GM13976 (cell line): ENCODE measurements at regions not wholly inside any gene's neighbourhood (a gene's known extent, or its start where the extent isn't known, plus 50 kb on each side); places are given as distances from the start of the nearest gene placed in this dataset.
"Not testable (repeated sequence)": the region's sequence is repeated elsewhere in the genome, so short reads cannot be mapped to it uniquely, and the experiment has no call there.

Experiments used
- DNase-seq: peaks from one replicate; pipeline ENCODE4 v3.0.0; 2012; ENCODE audit warnings: low spot score
- in situ Hi-C: fragments of 300-500 bp; cut with MboI; formaldehyde crosslinking; loops from one replicate; pipeline ENCODE4 v1.12.0; 2022; ENCODE audit warnings: low sequenced_read_pairs, mixed read lengths, inconsistent platforms; ENCODE audit not compliant: unreplicated experiment
- TF ChIP-seq, protein P1 (sequence below): IDR thresholded peaks from 2 replicates; pipeline ENCODE4 v1.5.1; 2012; ENCODE audit warnings: borderline replicate concordance, mild to moderate bottlenecking; ENCODE audit not compliant: insufficient read depth; ENCODE audit errors: extremely low read depth, missing control alignments, control extremely low read depth

DNA sequence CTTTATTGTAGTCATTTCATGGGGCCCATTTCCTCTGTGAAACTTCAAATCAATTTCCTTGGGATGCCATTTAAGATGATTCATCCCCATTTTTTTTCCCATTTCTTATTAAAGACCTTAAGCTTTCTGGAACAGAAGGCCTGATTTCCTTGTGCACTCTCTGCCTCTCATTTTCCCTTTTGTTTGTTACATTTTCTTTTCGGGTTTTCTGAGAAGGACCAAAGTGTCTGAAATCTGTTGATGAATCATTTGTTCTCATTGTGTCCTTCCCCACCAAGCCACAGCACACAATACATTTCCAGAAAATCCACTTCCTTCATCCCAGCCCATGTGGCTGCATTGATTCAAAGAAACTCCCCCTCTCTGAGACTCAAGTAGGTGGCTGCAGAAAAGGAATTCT lies 372.4 kb downstream of the SFMBT2 start:
- TF ChIP-seq, protein P1, sequence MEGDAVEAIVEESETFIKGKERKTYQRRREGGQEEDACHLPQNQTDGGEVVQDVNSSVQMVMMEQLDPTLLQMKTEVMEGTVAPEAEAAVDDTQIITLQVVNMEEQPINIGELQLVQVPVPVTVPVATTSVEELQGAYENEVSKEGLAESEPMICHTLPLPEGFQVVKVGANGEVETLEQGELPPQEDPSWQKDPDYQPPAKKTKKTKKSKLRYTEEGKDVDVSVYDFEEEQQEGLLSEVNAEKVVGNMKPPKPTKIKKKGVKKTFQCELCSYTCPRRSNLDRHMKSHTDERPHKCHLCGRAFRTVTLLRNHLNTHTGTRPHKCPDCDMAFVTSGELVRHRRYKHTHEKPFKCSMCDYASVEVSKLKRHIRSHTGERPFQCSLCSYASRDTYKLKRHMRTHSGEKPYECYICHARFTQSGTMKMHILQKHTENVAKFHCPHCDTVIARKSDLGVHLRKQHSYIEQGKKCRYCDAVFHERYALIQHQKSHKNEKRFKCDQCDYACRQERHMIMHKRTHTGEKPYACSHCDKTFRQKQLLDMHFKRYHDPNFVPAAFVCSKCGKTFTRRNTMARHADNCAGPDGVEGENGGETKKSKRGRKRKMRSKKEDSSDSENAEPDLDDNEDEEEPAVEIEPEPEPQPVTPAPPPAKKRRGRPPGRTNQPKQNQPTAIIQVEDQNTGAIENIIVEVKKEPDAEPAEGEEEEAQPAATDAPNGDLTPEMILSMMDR = no peak
- in situ Hi-C loops = no loop called here
- DNase-seq = no peak

DNA sequence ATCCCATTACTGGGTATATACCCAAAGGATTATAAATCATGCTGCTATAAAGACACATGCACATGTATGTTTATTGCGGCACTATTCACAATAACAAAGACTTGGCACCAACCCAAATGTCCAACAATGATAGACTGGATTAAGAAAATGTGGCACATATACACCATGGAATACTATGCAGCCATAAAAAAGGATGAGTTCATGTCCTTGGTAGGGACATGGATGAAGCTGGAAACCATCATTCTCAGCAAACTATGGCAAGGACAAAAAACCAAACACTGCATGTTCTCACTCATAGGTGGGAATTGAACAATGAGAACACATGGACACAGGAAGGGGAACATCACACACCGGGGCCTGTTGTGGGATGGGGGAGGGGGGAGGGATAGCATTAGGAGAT lies 373.4 kb downstream of the SFMBT2 start:
- in situ Hi-C loops, DNase-seq: not testable (repeated sequence)

DNA sequence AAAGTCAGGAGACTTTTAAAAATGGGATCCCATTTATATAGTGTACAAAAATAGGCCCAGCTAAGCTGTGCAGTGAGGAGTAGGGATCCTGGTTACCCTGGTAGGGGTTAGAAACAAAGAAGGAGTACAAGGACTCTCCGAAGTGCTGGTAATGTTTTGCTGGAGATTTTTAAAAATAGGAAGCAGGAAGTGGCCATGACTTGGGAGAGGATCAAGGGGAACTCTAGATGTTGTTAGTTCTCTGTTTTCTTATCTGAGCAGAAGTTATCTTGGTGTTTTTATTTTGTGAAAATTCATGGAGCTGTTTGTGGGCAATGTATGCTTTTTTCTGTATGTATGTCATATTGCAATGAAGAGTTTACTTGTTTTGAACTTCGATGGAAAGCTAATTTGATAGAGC lies 373.9 kb downstream of the SFMBT2 start:
- TF ChIP-seq, protein P1 = no peak
- in situ Hi-C loops = no loop called here
- no peak for DNase-seq

DNA sequence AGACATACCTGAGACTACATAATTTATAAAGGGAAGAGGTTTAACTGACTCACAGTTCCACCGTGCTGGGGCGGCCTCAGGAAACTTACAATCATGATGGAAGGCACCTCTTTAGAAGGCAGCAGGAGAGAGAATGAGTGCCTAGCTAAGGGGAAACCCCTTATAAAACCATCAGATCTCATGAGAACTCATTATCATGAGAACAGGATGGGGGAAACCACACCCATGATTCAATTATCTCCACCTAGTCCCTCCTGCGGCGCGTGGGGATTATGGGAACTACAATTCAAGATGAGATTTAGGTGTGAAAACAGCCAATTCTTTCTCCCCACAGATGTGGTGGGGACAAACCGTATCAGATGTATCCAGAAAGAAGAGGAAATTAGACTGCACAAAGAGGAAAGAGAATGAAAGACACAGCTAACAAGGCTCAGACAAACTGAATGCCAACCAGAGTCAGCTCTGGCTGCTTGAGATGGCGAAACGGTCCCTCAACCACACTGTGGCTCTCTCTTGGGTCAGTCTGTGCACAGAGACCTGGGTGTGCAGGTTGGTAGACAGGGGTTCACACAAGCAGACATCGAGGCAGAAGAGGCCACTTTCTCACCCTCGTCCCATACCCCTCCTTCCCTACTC lies 375.6 kb downstream of the SFMBT2 start:
- TF ChIP-seq, protein P1 = no peak
- in situ Hi-C loops = no loop called here
- no peak for DNase-seq

DNA sequence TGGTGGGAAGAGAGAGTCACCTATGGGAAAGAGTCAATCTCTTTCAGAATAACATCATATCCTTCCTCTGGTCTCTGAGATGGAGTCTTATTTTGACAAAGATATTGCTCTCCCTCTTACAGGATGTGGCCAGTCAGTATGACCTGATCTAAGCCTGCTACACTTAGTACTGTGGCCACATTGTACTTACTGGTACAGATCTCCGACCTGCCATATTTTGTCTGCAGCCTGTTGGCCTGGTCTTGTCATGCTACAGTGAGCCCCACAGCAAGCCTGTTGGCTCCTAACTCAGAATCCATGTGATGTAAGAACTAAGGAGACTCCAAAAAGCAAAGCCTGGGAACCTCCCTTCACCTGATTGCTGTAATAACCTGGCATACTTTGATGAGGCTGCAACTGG lies 377.8 kb downstream of the SFMBT2 start:
- in situ Hi-C loops = no loop called here
- DNase-seq = no peak
- TF ChIP-seq, protein P1 = no peak

DNA sequence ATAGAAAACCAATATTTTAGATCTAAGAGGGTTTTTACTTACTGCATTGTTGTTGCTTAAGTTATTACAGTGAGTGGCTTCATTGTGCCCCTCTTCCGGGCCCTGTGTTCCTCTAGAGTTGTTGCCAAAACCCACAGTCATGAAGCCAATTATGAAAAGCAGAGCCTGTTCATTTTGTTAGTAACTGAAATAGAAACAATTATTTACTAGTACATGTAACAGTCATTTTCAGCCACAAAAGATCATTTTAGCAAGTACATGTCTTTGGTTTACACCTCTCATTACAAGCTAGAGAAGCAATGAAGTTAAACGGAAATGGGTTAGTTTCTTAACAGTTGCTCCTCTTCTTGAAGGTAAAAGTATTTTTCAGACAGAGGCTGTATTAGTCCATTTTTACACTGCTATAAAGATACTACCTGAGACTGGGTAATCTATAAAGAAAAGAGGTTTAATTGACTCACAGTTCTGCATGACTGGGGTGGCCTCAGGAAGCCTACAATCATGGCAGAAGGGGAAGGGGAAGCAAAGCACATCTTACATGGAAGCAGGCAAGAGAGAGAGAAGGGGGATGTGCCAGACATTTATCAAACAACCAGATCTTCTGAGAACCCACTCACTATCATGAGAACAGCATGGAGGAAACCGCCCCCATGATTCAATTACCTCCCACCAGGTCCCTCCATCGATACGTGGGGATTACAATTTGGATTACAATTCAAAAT lies 380.5 kb downstream of the SFMBT2 start:
- in situ Hi-C loops = no loop called here
- TF ChIP-seq, protein P1 = no peak

DNA sequence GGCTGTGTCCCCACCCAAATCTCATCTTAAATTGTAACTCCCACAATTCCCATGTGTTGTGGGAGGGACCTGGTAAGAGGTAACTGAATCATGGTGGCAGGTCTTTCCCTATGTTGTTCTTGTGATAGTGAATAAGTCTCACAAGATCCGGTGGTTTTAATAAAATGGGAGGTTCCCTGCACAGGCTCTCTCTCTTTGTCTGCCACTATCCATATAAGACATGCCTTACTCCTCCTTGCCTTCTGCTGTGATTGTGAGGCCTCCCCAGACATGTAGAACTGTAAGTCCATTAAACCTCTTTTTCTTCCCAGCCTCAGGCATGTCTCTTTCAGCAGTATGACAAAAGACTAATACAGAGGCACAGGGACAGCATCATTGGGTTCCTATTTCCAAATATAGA lies 381.2 kb downstream of the SFMBT2 start:
- TF ChIP-seq, protein P1 = no peak
- DNase-seq = no peak
- in situ Hi-C loops = no loop called here

More for the DNA sequence above, 380.5 kb downstream of the SFMBT2 start:
- no peak for DNase-seq
